ENCODE measurements at regions not wholly inside any gene's neighbourhood (a gene's known extent, or its start where the extent isn't known, plus 50 kb on each side); places are given as distances from the start of the nearest gene placed in this dataset.

DNA sequence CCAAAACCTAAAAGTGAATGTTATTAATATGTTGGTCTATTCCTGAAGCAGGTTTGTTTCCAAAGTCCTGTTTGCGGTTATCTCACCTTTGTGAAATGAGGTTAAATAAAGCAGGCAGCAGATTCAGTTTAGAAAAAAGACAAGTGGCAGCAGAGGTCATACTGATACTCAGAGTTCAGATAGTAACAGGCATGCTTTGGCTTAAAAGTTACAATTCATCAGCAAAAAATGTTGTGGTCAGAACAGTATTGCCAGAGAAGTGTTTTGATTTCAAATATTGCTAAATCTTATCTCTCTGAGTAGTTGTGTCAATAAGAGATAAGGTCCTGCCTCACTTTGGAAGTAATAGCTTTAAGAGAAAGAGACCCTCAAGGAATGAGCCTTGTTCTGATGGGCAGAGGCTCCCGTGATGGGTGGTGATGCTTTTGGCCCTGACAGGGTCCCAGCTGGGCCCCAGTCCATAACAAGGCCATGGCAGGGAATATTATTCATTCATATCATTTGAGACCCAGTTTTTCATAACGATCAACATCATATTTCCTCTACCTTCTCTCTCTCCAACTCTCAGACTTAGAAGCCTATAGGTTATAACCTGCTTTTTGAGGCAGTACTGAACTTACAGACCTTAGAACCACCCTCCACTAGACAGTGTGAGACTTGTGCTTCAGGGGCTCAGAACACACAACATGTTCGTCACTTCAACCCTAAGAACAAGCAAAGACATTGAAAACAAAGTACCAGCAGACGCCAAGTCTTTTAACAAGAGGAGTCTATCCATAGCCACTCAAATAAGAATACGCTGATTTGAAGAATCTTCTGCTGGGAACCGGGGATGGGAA lies 58.5 kb upstream of the AHR start:
- no peak for DNase-seq

DNA sequence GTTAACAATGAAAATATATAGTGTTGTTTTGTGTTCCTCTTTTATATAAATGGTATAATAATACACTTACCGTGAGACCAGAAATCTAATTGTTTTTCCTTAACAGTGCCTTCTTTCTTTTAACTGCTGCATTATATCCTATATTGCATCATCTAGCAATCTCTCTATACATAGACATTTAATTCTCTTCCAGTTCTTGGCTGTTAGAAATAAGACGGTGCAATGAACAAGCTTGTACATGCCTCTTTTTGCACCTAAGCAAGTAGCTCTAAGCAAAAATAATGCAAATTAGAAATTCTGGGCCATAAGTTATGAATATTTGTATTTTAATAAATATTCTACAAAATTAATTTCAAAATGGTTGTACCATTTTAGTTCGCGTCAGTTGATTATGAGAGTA lies 55.9 kb upstream of the AHR start:
- no peak for DNase-seq

DNA sequence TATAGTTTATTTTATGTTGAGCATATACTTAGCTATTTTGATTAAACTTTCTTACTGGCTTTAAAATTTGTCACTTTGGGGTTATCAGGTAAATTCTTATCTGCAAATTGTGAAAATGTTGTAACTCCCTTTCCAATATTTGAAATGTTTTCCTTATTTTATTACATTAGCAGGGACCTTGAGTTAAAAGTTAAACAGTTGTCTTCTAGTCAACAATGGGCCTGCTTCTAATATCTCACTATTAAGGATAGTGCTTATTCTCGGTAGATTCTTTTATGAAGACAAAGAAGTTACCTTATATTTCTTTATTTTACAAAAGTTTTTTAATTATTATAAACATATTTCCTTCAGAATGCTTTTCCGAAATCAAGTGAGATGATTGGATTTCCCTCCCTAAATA lies 53.7 kb upstream of the AHR start:
- no peak for DNase-seq

DNA sequence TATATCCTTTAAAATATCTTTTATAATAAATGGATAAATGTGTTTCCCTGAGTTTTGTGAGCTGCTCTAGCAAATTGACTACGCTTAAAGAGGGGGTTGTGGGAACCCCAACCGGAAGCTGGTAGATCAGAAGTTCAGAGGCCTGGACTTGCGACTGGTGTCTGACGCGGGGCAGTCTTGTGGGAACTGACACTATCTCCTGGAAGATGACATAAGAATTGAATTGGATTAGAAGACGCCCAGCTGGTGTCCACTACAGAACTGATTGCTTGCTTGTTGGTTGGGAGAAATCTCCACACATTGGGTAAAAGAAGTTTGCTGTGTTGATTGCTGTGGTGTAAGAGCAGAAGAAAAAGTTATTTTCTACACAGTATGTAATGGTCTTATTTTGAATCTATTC lies 51.1 kb upstream of the AHR start:
- no peak for DNase-seq

DNA sequence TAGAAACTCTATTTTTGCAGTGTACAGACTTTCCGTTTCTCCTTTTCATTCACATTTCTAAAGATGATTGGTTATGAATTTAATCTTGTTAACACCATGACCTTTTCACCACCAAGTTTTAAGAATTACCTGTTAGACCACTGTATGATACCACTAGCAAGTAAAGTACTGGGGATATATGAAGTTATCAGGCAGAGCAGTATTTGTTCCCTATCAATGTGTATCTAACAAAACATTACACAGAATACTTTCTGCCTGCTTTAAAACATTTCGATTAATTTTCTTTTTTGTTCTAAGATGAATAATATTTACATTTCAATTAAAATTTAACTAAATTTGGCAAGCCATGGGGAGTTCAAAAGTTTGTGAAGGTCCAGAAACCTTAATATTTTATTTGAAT lies 49.9 kb upstream of the AHR start:
- DNase-seq = no peak
